CD14-positive monocyte (primary cell): ENCODE measurements at regions not wholly inside any gene's neighbourhood (a gene's known extent, or its start where the extent isn't known, plus 50 kb on each side); places are given as distances from the start of the nearest gene placed in this dataset.
A peak's percentile ranks its signal among the peaks of the same experiment; 100 is the strongest.

ENCODE experiments used
- DNase-seq, 3 donors: peaks; one replicate each; pipeline ENCODE4 v3.0.0-alpha.2; 2011 to 2022
- H2AFZ ChIP-seq: 2 replicates; pipeline ENCODE4 v1.6.0; 2012; ENCODE audit warnings: mild to moderate bottlenecking, low read depth, low read length, inconsistent platforms; ENCODE audit not compliant: insufficient read depth, poor library complexity, severe bottlenecking
- H3K27ac ChIP-seq, 2 donors: 1 replicate in 1 of 2; 2 replicates in 1 of 2; pipeline ENCODE4 v1.5.1; 2012 to 2013; ENCODE audit warnings: low read length in 2 of 2, control low read depth in 1 of 2, inconsistent platforms in 1 of 2, low read depth in 1 of 2, mild to moderate bottlenecking in 1 of 2
- H3K27me3 ChIP-seq, 2 donors: one replicate each; pipeline versions ENCODE4 v1.6.0 to v1.6.1; 2011 to 2013; ENCODE audit warnings: low read length in 2 of 2; ENCODE audit not compliant: control insufficient read depth in 2 of 2, insufficient read depth in 2 of 2
- H3K36me3 ChIP-seq, 2 donors: replicated peaks in 1 of 2; 1 replicate in 1 of 2; 2 replicates in 1 of 2; pipeline versions ENCODE4 v1.5.1 to v1.6.1; 2012 to 2013; ENCODE audit warnings: low read length in 2 of 2, control low read depth in 1 of 2, inconsistent platforms in 1 of 2, mild to moderate bottlenecking in 1 of 2; ENCODE audit not compliant: insufficient read depth in 2 of 2, control insufficient read depth in 1 of 2
- H3K4me1 ChIP-seq, 2 donors: 1 replicate in 1 of 2; 2 replicates in 1 of 2; pipeline versions ENCODE4 v1.5.1 to v1.6.1; 2012 to 2013; ENCODE audit warnings: low read length in 2 of 2, control low read depth in 1 of 2, inconsistent platforms in 1 of 2, mild to moderate bottlenecking in 1 of 2, moderate library complexity in 1 of 2; ENCODE audit not compliant: insufficient read depth in 2 of 2, control insufficient read depth in 1 of 2
- H3K4me2 ChIP-seq: replicated peaks from 2 replicates; pipeline ENCODE3; 2012; ENCODE audit warnings: low read length, moderate library complexity, mild to moderate bottlenecking; ENCODE audit not compliant: poor library complexity, severe bottlenecking; ENCODE audit errors: extremely low read depth
- H3K4me3 ChIP-seq, 3 experiments: fragments of 200-600 bp in 1 of 3; sonication (generic) in 1 of 3; replicated peaks in 1 of 3; 1 replicate in 2 of 3; 2 replicates in 1 of 3; pipeline ENCODE4 v1.5.1; 2011 to 2013; ENCODE audit warnings: low read length in 3 of 3, mild to moderate bottlenecking in 3 of 3, control low read depth in 2 of 3, low read depth in 2 of 3, inconsistent platforms in 1 of 3, moderate library complexity in 1 of 3
- H3K79me2 ChIP-seq: 2 replicates; pipeline ENCODE4 v1.6.0; 2012; ENCODE audit warnings: mild to moderate bottlenecking, control low read depth, inconsistent platforms, low read length, moderate library complexity; ENCODE audit not compliant: insufficient read depth
- H3K9ac ChIP-seq: 2 replicates; pipeline ENCODE4 v1.6.0; 2017; ENCODE audit warnings: low read length, mild to moderate bottlenecking; ENCODE audit not compliant: insufficient read depth, poor library complexity, severe bottlenecking
- H3K9me3 ChIP-seq, 2 donors: replicated peaks in 1 of 2; 1 replicate in 1 of 2; 2 replicates in 1 of 2; pipeline versions ENCODE4 v1.5.1 to v1.6.1; 2012 to 2013; ENCODE audit warnings: low read length in 2 of 2, control low read depth in 1 of 2; ENCODE audit not compliant: control insufficient read depth in 1 of 2, insufficient read depth in 1 of 2
- H4K20me1 ChIP-seq: 2 replicates; pipeline ENCODE4 v1.6.0; 2012; ENCODE audit warnings: mild to moderate bottlenecking, low read length, control low read depth, moderate library complexity; ENCODE audit not compliant: insufficient read depth
- H3K27ac Mint-ChIP-seq, 7 donors: one replicate each; pipeline ENCODE4 v1.8.0; 2020; ENCODE audit warnings: mild to moderate bottlenecking in 7 of 7, mixed read lengths in 7 of 7, moderate library complexity in 6 of 7, inconsistent platforms in 2 of 7
- H3K27me3 Mint-ChIP-seq, 3 donors: one replicate each; pipeline ENCODE4 v1.8.0; 2021 to 2022; ENCODE audit warnings: low read depth in 3 of 3, mild to moderate bottlenecking in 3 of 3, mixed read lengths in 3 of 3, moderate library complexity in 3 of 3, inconsistent platforms in 1 of 3
- H3K36me3 Mint-ChIP-seq, 2 donors: one replicate each; pipeline ENCODE4 v1.8.0; 2020; ENCODE audit warnings: mixed read lengths in 2 of 2, inconsistent platforms in 1 of 2, mild to moderate bottlenecking in 1 of 2
- H3K4me1 Mint-ChIP-seq: one replicate; pipeline ENCODE4 v1.8.0; 2020; ENCODE audit warnings: mild to moderate bottlenecking, mixed read lengths
- H3K4me3 Mint-ChIP-seq, 2 donors: one replicate each; pipeline ENCODE4 v1.8.0; 2020; ENCODE audit warnings: mild to moderate bottlenecking in 2 of 2, mixed read lengths in 2 of 2, moderate library complexity in 1 of 2
- H3K9me3 Mint-ChIP-seq, 7 donors: one replicate each; pipeline ENCODE4 v1.8.0; 2020 to 2022; ENCODE audit warnings: mixed read lengths in 7 of 7, mild to moderate bottlenecking in 6 of 7, moderate library complexity in 6 of 7, inconsistent platforms in 2 of 7
- WGBS: methylation state at CpG from one replicate; pipeline ENCODE4 v1.1.5; 2013; ENCODE audit warnings: missing lambda C conversion rate; ENCODE audit not compliant: insufficient coverage; 5-methylcytosine and 5-hydroxymethylcytosine counted together
- intact Hi-C, 2 donors: fragments of 100-400 bp; cut with micrococcal nuclease; formaldehyde crosslinking; loops; one replicate each; pipeline versions ENCODE4 v1.15.0 to v1.15.1; 2023
- TF ChIP-seq, protein P1 (sequence below): fragments of 200-600 bp; IDR thresholded peaks from one replicate; pipeline ENCODE4 v1.8.0; 2022; ENCODE audit warnings: antibody characterized with exemption, mild to moderate bottlenecking

DNA sequence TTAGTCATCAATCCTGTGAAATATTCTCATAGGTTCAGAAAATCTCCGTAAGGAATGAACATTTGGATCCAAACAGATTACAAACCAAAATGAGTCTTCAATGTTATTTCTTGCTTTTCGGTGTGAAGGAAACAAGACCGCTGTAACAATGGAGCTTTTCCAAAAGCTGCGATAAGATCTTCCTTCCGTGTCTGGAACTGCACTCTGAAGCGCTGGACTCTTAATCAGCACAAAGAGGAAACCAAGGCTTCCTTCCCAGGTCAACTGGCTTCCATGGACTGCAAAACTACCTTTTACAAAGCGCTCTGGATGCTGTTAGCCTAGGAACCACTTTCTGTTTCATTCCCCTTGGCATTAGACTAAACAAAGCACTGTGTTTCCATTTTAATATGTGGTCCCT, 137.9 kb upstream of the BASP1 start:
- Histone ChIP-seq H4K20me1 (no peaks in the 10 kb centered on the region), H3K27ac (no peak overlapping the region), H3K4me2 (no peak overlapping the region), H3K4me3 (peak overlapping the region in 1 of 3 experiments; percentile 9), H3K4me1 (no peaks in the 10 kb centered on the region), H3K36me3 (no peaks in the 10 kb centered on the region), H3K9ac (no peak overlapping the region), H2AFZ (peak overlapping the region; percentile 52), H3K79me2 (no peaks in the 10 kb centered on the region), H3K9me3 (no peaks in the 10 kb centered on the region), H3K27me3 (no peaks in the 10 kb centered on the region)
- DNase-seq: no peak
- H3K36me3 Mint-ChIP-seq: no peaks in the 10 kb centered on the region
- intact Hi-C loops: no loop called here
- H3K9me3 Mint-ChIP-seq: peaks cover 0 to 3% (median 0%) of the 10 kb centered on the region in 7 donors
- TF ChIP-seq, protein P1, sequence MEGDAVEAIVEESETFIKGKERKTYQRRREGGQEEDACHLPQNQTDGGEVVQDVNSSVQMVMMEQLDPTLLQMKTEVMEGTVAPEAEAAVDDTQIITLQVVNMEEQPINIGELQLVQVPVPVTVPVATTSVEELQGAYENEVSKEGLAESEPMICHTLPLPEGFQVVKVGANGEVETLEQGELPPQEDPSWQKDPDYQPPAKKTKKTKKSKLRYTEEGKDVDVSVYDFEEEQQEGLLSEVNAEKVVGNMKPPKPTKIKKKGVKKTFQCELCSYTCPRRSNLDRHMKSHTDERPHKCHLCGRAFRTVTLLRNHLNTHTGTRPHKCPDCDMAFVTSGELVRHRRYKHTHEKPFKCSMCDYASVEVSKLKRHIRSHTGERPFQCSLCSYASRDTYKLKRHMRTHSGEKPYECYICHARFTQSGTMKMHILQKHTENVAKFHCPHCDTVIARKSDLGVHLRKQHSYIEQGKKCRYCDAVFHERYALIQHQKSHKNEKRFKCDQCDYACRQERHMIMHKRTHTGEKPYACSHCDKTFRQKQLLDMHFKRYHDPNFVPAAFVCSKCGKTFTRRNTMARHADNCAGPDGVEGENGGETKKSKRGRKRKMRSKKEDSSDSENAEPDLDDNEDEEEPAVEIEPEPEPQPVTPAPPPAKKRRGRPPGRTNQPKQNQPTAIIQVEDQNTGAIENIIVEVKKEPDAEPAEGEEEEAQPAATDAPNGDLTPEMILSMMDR: no peak
- 3% methylated on average over 5 of the region's 7 CpGs for WGBS
- H3K27ac Mint-ChIP-seq: no peak overlapping the region
- peaks cover 2 to 8% (median 3%) of the 10 kb centered on the region in 3 donors for H3K27me3 Mint-ChIP-seq
- peaks cover 3% of the 10 kb centered on the region for H3K4me1 Mint-ChIP-seq
- peak overlapping the region in 1 of 2 donors; percentile 11 for H3K4me3 Mint-ChIP-seq

DNA sequence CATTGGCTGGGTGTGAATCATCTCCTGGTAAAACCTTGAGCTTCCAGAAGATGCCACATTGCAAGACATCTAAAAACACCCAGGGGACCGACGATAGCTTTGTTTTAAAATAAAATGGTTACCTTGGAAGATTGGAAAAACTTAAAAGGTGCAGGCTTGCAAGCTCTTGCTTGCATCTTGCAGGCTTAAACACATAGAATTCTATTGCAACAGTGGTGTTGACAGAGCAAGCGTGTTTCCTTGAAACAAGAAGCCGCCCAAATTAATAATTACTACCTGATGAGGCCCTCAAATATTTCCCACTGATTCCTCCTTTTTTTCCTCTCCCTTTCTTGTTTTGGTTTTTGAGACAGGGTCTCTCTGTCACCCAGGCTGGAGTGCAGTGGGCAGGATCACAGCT, 137.1 kb upstream of the BASP1 start:
- no peak overlapping the region for H2AFZ ChIP-seq
- no peak overlapping the region for H3K27ac ChIP-seq
- H3K4me1 Mint-ChIP-seq: peaks cover 3% of the 10 kb centered on the region
- no CpG with 5 or more reads among the region's 4 CpGs for WGBS
- H3K9me3 Mint-ChIP-seq: peaks cover 0 to 2% (median 0%) of the 10 kb centered on the region in 7 donors
- H3K79me2 ChIP-seq: no peaks in the 10 kb centered on the region
- no peaks in the 10 kb centered on the region for H3K9me3 ChIP-seq
- no peaks in the 10 kb centered on the region for H4K20me1 ChIP-seq
- no peaks in the 10 kb centered on the region for H3K36me3 ChIP-seq
- no peak overlapping the region for H3K4me2 ChIP-seq
- no peaks in the 10 kb centered on the region for H3K27me3 ChIP-seq
- H3K27ac Mint-ChIP-seq: no peak overlapping the region
- TF ChIP-seq, protein P1: no peak
- no peak overlapping the region for H3K9ac ChIP-seq
- peaks cover 2 to 8% (median 3%) of the 10 kb centered on the region in 3 donors for H3K27me3 Mint-ChIP-seq
- no peak for DNase-seq
- intact Hi-C loops: loop anchor here (10.0 kb wide), 1 partner anchor 54 kb away; no protein-coding TSS in a partner anchor
- H3K4me3 Mint-ChIP-seq: no peak overlapping the region
- no peaks in the 10 kb centered on the region for H3K4me1 ChIP-seq
- no peaks in the 10 kb centered on the region for H3K36me3 Mint-ChIP-seq
- no peak overlapping the region for H3K4me3 ChIP-seq
